GM23338 (cell line): ENCODE measurements at regions not wholly inside any gene's neighbourhood (a gene's known extent, or its start where the extent isn't known, plus 50 kb on each side); places are given as distances from the start of the nearest gene placed in this dataset.

Experiments
- CTCF ChIP-seq, 2 experiments: fragments of 200-600 bp in 1 of 2; sonication (generic) in 1 of 2; conservative IDR thresholded peaks; 2 replicates each; pipeline versions ENCODE4 v1.5.1 to v1.6.1; 2016 to 2017; ENCODE audit warnings: antibody characterized with exemption in 2 of 2, low read depth in 2 of 2, mild to moderate bottlenecking in 2 of 2, moderate library complexity in 1 of 2
- EZH2 ChIP-seq: fragments of 200-600 bp; sonication (generic); IDR thresholded peaks from one replicate; pipeline ENCODE4 v1.8.0; 2017; ENCODE audit warnings: antibody characterized with exemption, mild to moderate bottlenecking, low read depth; ENCODE audit not compliant: unreplicated experiment

- no peak for TF ChIP-seq CTCF (conservative IDR thresholded peaks at IDR 0.05; ENCODE audit: low read depth in 2 of 2)
- no peak for TF ChIP-seq EZH2
These were observed 182.1 kb downstream of the PCTP start for GRCh38 chr17:55932973-55933372.
